Heart left ventricle (tissue), 16 donors: ENCODE measurements at regions not wholly inside any gene's neighbourhood (a gene's known extent, or its start where the extent isn't known, plus 50 kb on each side); places are given as distances from the start of the nearest gene placed in this dataset.

Source experiments
- ATAC-seq, 4 donors: fragments of 200-7000 bp; cut with Tn5 transposase; one replicate each; pipeline ENCODE4 v1.9.1; 2020 to 2022; ENCODE audit warnings: moderate library complexity in 4 of 4, mild to moderate bottlenecking in 3 of 4, moderate number of reproducible peaks in 1 of 4
- DNase-seq, 5 donors: peaks; one replicate each; pipeline ENCODE4 v3.0.0-alpha.2; 2020
- H3K27ac ChIP-seq, 12 donors: fragments of 200-600 bp; sonication (generic) in 4 of 12; one replicate each; pipeline versions ENCODE4 v1.5.0 to v1.8.0; 2016 to 2022; ENCODE audit warnings: mild to moderate bottlenecking in 2 of 12
- H3K27me3 ChIP-seq, 9 donors: fragments of 200-600 bp; sonication (generic) in 2 of 9; one replicate each; pipeline versions ENCODE4 v1.5.1 to v1.8.0; 2016 to 2022; ENCODE audit warnings: mild to moderate bottlenecking in 3 of 9
- H3K36me3 ChIP-seq, 9 donors: fragments of 200-600 bp; sonication (generic) in 2 of 9; one replicate each; pipeline versions ENCODE4 v1.5.0 to v1.8.0; 2018 to 2022; ENCODE audit warnings: mild to moderate bottlenecking in 2 of 9
- H3K4me1 ChIP-seq, 12 donors: fragments of 200-600 bp; sonication (generic) in 4 of 12; one replicate each; pipeline versions ENCODE4 v1.5.0 to v1.8.0; 2016 to 2022; ENCODE audit warnings: mild to moderate bottlenecking in 3 of 12
- H3K4me3 ChIP-seq, 12 donors: fragments of 200-600 bp; sonication (generic) in 4 of 12; one replicate each; pipeline versions ENCODE4 v1.5.0 to v1.8.0; 2017 to 2022; ENCODE audit warnings: mild to moderate bottlenecking in 9 of 12, moderate library complexity in 4 of 12
- H3K9me3 ChIP-seq, 12 donors: fragments of 200-600 bp; sonication (generic) in 4 of 12; one replicate each; pipeline versions ENCODE4 v1.5.0 to v1.8.0; 2016 to 2022; ENCODE audit warnings: mild to moderate bottlenecking in 1 of 12
- POLR2A ChIP-seq, 2 donors: fragments of 450-650 bp; IDR thresholded peaks; one replicate each; pipeline ENCODE4 v1.6.1; 2017; ENCODE audit warnings: antibody characterized with exemption in 2 of 2, mild to moderate bottlenecking in 2 of 2, moderate library complexity in 2 of 2
- WGBS, 4 donors: extraction: QIAGEN DNeasy Blood & Tissue Kit in 2 of 4; methylation state at CpG; one replicate each; pipeline versions ENCODE4 v1.1.5 to v1.1.7; 2013 to 2018; 5-methylcytosine and 5-hydroxymethylcytosine counted together
- intact Hi-C, 10 donors: fragments of 100-400 bp; cut with DNase I; formaldehyde crosslinking; loops; one replicate each; pipeline versions ENCODE4 v1.11.1 to v1.14.2; 2022
- TF ChIP-seq, protein P1 (sequence below), 12 donors: fragments of 200-600 bp; sonication (generic) in 4 of 12; IDR thresholded peaks; one replicate each; pipeline versions ENCODE4 v1.5.0 to v1.8.0; 2018 to 2022; ENCODE audit warnings: antibody characterized with exemption in 12 of 12, mild to moderate bottlenecking in 5 of 12
- donor health status: ischemic (EF 13 %, LVEDD 7.1; RV severe dilation, severe dysfunction).
- donor health status: healthy with polysubstance abuse.
- donor health status: DM: no; HTN: yes; CAD: no.
- donor health status: DM: no; HTN: no; CAD: no.
- donor health status: ischemic (EF 25% LVEDD 6.9; RV normal size, moderate dysfunction).
- donor health status: ischemic (EF 25% LVEDD 5.7; RV mildly dilated, moderate dysfunction).
- donor health status: healthy.
- donor health status: DM: yes; HTN: yes; CAD: no.
- donor health status: ischemic (EF 35%, LVEDD 5.7; RV mildly dilated, moderate dysfunction).
- donor health status: nonischemic (EF 11% LVEDD 7.7; RV severe dilation, severe dysfunction).
- donor health status: DM: yes; HTN: yes; CAD: no.
- donor health status: PGD.
- donor health status: ischemic (EF 29% LVEDD 5.4; RV normal size, mild dysfunction).
- donor health status: nonischemic (EF 23%, LVEDD 6.1; RV moderate dilation, normal function).

- H3K27ac ChIP-seq: no peak overlapping the region
- intact Hi-C loops: no loop called here
- DNase-seq (no peak), ATAC-seq (no peak)
- 67 to 88% (median 75%) methylated on average over 4 to 5 of the region's 5 CpGs for WGBS, 4 donors
- no peak overlapping the region for H3K4me3 ChIP-seq
- H3K27me3 ChIP-seq: no peaks in the 10 kb centered on the region
- H3K4me1 ChIP-seq: peaks cover 0 to 10% (median 0%) of the 10 kb centered on the region in 12 donors
- TF ChIP-seq POLR2A (IDR thresholded peaks at IDR 0.05): no peak
- TF ChIP-seq, protein P1, sequence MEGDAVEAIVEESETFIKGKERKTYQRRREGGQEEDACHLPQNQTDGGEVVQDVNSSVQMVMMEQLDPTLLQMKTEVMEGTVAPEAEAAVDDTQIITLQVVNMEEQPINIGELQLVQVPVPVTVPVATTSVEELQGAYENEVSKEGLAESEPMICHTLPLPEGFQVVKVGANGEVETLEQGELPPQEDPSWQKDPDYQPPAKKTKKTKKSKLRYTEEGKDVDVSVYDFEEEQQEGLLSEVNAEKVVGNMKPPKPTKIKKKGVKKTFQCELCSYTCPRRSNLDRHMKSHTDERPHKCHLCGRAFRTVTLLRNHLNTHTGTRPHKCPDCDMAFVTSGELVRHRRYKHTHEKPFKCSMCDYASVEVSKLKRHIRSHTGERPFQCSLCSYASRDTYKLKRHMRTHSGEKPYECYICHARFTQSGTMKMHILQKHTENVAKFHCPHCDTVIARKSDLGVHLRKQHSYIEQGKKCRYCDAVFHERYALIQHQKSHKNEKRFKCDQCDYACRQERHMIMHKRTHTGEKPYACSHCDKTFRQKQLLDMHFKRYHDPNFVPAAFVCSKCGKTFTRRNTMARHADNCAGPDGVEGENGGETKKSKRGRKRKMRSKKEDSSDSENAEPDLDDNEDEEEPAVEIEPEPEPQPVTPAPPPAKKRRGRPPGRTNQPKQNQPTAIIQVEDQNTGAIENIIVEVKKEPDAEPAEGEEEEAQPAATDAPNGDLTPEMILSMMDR (IDR thresholded peaks at IDR 0.05): no peak
- no peaks in the 10 kb centered on the region for H3K9me3 ChIP-seq
- H3K36me3 ChIP-seq: no peaks in the 10 kb centered on the region
Observed at GRCh38 chr13:42490676-42491075, 83.3 kb upstream of the TNFSF11 start.

DNA sequence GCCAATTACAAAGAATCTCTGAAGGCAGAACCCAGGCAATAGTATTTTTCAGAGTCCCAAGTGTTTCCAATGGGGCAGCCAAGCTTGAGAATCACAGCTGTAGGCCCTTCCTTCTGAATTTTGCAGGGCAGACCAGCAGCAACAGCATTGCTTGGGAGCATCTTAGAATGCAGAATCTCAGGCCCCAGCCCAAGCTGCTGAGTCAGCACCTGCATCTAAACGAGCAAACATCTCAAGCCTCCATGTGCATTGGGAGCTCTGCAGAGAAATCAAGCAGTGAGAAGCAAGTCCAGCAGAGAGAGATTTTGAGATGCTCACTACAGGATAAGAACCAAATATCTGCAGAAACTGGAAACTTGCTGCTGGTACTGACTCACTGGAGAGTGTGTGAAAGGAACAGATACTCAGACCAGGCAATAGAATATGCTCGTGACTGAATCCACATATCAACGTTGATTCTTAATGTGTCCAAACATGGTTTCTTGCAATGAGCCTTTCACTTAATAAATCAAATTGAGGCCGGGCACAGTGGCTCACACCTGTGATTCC is 81.5 kb upstream of the TNFSF11 start:
- TF ChIP-seq, protein P1 (IDR thresholded peaks at IDR 0.05): no peak
- TF ChIP-seq POLR2A (IDR thresholded peaks at IDR 0.05): no peak
- WGBS, 4 donors: 82 to 88% (median 83%) methylated on average over 4 of the region's 4 CpGs
- Histone ChIP-seq H3K27ac (no peak overlapping the region), H3K9me3 (no peaks in the 10 kb centered on the region), H3K4me1 (peaks cover 0 to 2% (median 0%) of the 10 kb centered on the region in 12 donors), H3K27me3 (no peaks in the 10 kb centered on the region), H3K4me3 (no peak overlapping the region), H3K36me3 (no peaks in the 10 kb centered on the region)
- intact Hi-C loops: no loop called here
- DNase-seq: no peak
- ATAC-seq: no peak

GRCh38 chr13:42494157-42494556 is 79.8 kb upstream of the TNFSF11 start:
- Histone ChIP-seq H3K4me3 (no peak overlapping the region), H3K9me3 (no peaks in the 10 kb centered on the region), H3K4me1 (no peaks in the 10 kb centered on the region), H3K27ac (no peak overlapping the region), H3K36me3 (no peaks in the 10 kb centered on the region), H3K27me3 (no peaks in the 10 kb centered on the region)
- ATAC-seq: no peak
- intact Hi-C loops: no loop called here
- TF ChIP-seq, protein P1 (IDR thresholded peaks at IDR 0.05): no peak
- WGBS, 4 donors: 60 to 67% (median 65%) methylated on average over 3 of the region's 3 CpGs
- DNase-seq: no peak

- H3K9me3 ChIP-seq: no peaks in the 10 kb centered on the region
- TF ChIP-seq, protein P1 (IDR thresholded peaks at IDR 0.05): no peak
- TF ChIP-seq POLR2A (IDR thresholded peaks at IDR 0.05): no peak
- no peak overlapping the region for H3K4me3 ChIP-seq
- no peaks in the 10 kb centered on the region for H3K36me3 ChIP-seq
- ATAC-seq: no peak
- DNase-seq: no peak
- H3K4me1 ChIP-seq: no peaks in the 10 kb centered on the region
- intact Hi-C loops: no loop called here
- no peaks in the 10 kb centered on the region for H3K27me3 ChIP-seq
- no peak overlapping the region for H3K27ac ChIP-seq
Observed at GRCh38 chr13:42495255-42495654, 78.7 kb upstream of the TNFSF11 start.
